Astrocyte of the cerebellum (primary cell): ENCODE measurements at regions not wholly inside any gene's neighbourhood (a gene's known extent, or its start where the extent isn't known, plus 50 kb on each side); places are given as distances from the start of the nearest gene placed in this dataset.

Experiments
- DNase-seq: peaks from one replicate; pipeline ENCODE4 v3.0.0-alpha.2; 2011; ENCODE audit warnings: low read depth
- H3K4me3 ChIP-seq: 2 replicates; pipeline ENCODE4 v1.5.1; 2011; ENCODE audit warnings: mild to moderate bottlenecking, low read depth, low read length, moderate library complexity
- CTCF ChIP-seq: IDR thresholded peaks from 2 replicates; pipeline ENCODE4 v1.5.1; 2012; ENCODE audit warnings: low read length, low read depth, moderate library complexity, mild to moderate bottlenecking; ENCODE audit errors: missing control alignments
- in situ Hi-C: cut with HindIII; loops from 2 replicates; pipeline ENCODE4 v1.10.0; 2017; ENCODE audit warnings: low sequenced_read_pairs

GRCh38 chr5:35373249-35373648 is 143.0 kb upstream of the PRLR start:
- TF ChIP-seq CTCF = no peak

GRCh38 chr5:35372482-35372881 is 142.2 kb upstream of the PRLR start:
- in situ Hi-C loops = no loop called here
- DNase-seq = no peak
- TF ChIP-seq CTCF = no peak
- H3K4me3 ChIP-seq = no peak overlapping the region

More at GRCh38 chr5:35373249-35373648, 143.0 kb upstream of the PRLR start:
- in situ Hi-C loops = no loop called here
- DNase-seq = no peak
- no peak overlapping the region for H3K4me3 ChIP-seq

GRCh38 chr5:35371951-35372426 is 141.7 kb upstream of the PRLR start:
- in situ Hi-C loops = no loop called here
- no peak overlapping the region for H3K4me3 ChIP-seq
- no peak for TF ChIP-seq CTCF
- no peak for DNase-seq

GRCh38 chr5:35370871-35371270 is 140.6 kb upstream of the PRLR start:
- TF ChIP-seq CTCF = no peak

GRCh38 chr5:35369965-35370790 is 139.9 kb upstream of the PRLR start:
- no peak overlapping the region for H3K4me3 ChIP-seq
- in situ Hi-C loops = no loop called here
- no peak for TF ChIP-seq CTCF
- no peak for DNase-seq

More at GRCh38 chr5:35370871-35371270, 140.6 kb upstream of the PRLR start:
- in situ Hi-C loops = no loop called here
- DNase-seq = no peak
- no peak overlapping the region for H3K4me3 ChIP-seq

GRCh38 chr5:35367526-35367925 is 137.2 kb upstream of the PRLR start:
- no peak overlapping the region for H3K4me3 ChIP-seq
- TF ChIP-seq CTCF = no peak
- no peak for DNase-seq
- in situ Hi-C loops = no loop called here
